Activated naive CD8-positive, alpha-beta T cell (primary cell): ENCODE measurements at regions not wholly inside any gene's neighbourhood (a gene's known extent, or its start where the extent isn't known, plus 50 kb on each side); places are given as distances from the start of the nearest gene placed in this dataset.
"Not testable (repeated sequence)": the region's sequence is repeated elsewhere in the genome, so short reads cannot be mapped to it uniquely, and the experiment has no call there.

Experiments
- H3K27ac Mint-ChIP-seq: one replicate; pipeline ENCODE4 v1.8.0; 2021; ENCODE audit warnings: mixed read lengths
- H3K27me3 Mint-ChIP-seq: one replicate; pipeline ENCODE4 v1.8.0; 2021; ENCODE audit warnings: mixed read lengths
- H3K36me3 Mint-ChIP-seq: one replicate; pipeline ENCODE4 v1.8.0; 2021; ENCODE audit warnings: mixed read lengths
- H3K4me1 Mint-ChIP-seq: one replicate; pipeline ENCODE4 v1.8.0; 2021; ENCODE audit warnings: low read depth, mixed read lengths
- H3K4me3 Mint-ChIP-seq: one replicate; pipeline ENCODE4 v1.8.0; 2021; ENCODE audit warnings: mild to moderate bottlenecking, mixed read lengths
- H3K9me3 Mint-ChIP-seq: one replicate; pipeline ENCODE4 v1.8.0; 2021; ENCODE audit warnings: low read depth, mixed read lengths

DNA sequence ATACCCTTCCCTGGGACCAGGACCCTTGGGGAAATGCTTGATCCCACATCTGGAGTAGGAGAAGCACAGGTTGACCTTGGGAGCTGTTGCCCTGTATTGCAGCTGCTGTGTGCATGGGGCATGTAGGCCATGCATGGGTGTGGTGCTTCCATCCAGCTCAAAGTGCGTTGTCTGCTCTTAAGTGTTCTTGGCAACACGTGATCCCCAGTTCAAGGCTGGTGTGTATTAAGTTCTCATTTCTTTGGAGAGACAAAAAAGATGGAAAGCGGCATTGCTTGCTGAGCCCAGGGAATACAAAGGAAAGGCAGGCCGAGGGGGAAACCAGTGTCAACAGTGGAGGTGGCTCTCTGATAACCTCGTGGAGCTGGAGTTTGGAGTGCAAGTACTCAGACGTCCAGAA is 110.7 kb downstream of the RTP5 start:
- Mint-ChIP-seq H3K27me3 (no peaks in the 10 kb centered on the region), H3K4me1 (peaks cover 11% of the 10 kb centered on the region), H3K36me3 (peaks cover 10% of the 10 kb centered on the region), H3K9me3 (no peaks in the 10 kb centered on the region), H3K27ac (peak overlapping the region; percentile 16), H3K4me3 (no peak overlapping the region)

DNA sequence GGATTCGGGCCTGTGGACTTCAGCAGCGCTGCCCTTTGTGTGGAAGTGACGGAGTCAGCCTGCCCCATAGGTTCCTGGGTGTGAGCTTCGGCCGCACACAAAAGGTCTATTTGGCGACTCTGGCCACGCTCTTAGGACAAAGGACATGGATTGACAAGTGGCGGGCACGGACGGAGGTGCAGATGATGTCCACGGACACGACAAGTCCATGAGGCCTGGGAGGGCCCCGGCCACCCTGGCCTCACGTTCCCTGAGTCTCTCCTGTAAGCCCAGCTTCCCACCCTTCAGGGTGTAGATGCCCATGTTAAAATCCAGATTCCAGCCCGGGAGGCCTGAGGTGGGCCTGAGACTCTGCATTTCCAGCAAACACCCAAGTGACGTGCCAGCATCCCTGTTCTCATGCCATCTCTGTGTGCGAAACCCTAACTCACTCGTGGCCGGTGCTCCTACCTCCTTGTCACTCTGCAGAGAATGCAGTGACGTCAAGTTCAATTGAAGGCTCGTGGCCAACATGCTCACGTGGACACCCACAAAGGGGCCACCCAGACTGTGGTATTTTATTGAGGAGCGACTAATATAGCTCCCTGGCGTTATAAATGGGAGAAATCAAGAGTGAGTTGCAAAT is 111.7 kb downstream of the RTP5 start:
- no peak overlapping the region for H3K27ac Mint-ChIP-seq

DNA sequence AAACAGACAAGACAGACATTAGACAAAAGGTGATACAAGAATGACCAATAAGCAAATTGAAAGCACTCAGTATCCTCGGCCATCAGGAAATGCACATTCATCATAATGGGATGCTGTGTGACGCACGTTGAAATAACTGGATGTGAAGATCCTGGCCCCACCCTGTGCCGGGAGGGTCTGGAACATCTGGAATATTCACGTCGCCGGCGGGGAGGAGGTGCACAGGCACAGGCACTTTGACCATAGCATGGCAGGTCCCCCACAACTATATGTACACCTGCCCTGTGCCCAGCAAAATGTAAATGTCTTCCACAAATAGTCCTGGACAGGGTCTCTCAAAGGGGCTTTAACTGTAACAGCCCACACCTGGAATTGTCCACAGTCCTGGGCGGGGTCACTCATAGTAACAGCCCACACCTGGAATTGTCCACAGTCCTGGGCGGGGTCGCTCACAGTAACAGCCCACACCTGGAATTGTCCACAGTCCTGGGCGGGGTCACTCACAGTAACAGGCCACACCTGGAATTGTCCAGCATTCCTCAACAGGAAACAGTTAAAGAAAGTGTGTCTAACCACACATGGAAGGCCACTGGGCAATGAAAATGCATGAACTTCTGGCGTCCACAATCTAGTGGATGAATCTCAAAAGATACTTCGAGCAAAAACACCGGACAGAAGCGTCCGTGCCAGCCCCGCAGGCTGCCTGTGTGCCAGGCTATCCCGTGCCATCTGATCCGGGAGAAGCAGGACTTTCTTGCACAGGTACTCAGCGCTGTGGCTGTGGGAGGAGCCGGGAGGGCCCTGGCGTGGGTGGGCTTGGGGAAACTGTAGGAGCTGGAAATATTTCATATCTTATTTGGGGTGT is 113.4 kb downstream of the RTP5 start:
- Mint-ChIP-seq H3K36me3 (peaks cover 6% of the 10 kb centered on the region), H3K27me3 (no peaks in the 10 kb centered on the region), H3K9me3 (no peaks in the 10 kb centered on the region), H3K27ac (no peak overlapping the region), H3K4me3 (no peak overlapping the region), H3K4me1 (peaks cover 19% of the 10 kb centered on the region)

More for the DNA sequence above, 111.7 kb downstream of the RTP5 start:
- Mint-ChIP-seq H3K36me3 (peaks cover 12% of the 10 kb centered on the region), H3K9me3 (no peaks in the 10 kb centered on the region), H3K4me3 (no peak overlapping the region), H3K4me1 (peaks cover 19% of the 10 kb centered on the region), H3K27me3 (no peaks in the 10 kb centered on the region)

DNA sequence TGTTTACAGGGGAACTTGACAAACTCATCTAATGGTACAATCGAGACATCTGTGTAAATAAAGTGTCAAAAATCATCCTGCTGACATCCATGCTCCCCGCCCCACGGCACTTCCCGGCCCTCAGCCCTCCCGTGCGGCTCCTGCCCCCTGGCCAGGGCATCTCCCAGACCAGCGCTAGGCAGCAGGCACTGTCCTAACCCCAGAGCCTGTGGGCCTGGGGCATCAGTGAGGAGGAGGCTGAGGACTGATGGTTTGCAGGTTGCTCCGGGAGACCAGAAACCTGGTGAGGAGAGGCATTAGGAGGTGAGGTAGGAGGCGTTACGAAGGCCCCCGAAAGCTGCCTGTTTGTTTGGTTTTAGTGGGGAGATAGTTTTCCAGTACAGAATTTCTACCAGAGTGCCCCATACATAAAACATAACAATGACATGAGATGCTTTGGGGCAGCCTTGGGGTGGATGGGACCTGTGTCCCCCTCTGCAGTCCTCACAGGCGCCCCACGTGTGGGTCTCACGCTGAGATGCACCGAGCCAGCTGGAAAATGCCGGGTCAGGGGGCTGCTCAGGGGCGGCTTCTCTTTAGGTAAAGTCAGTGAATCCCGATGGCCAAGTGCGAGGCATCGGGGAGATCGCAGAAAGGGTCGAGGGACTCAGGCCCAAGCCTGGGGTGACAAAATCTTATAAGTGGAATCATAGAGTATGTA is 114.2 kb downstream of the RTP5 start:
- Mint-ChIP-seq H3K36me3 (peaks cover 2% of the 10 kb centered on the region), H3K9me3 (no peaks in the 10 kb centered on the region), H3K4me1 (peaks cover 19% of the 10 kb centered on the region), H3K4me3 (no peak overlapping the region), H3K27me3 (no peaks in the 10 kb centered on the region), H3K27ac (peak overlapping the region; percentile 59)

DNA sequence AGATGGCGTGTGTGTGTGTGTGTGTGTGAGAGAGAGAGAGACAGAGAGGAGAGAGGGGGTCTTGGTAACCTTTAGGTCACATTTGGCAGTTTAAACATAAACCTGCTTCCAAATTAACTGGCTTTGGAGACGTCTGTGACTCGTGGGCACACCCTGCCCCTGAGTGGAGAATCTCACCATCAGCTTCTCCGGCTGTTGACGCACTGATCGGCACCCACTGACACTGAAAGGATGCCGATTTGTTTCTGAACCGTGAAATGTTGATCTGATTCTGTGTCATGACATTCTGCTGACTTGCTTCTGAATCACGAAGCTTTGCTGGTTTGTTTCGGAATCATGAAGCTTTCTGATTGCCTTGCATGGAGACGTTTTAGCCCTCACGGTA is 114.7 kb downstream of the RTP5 start:
- Mint-ChIP-seq H3K27ac (peak overlapping the region; percentile 59), H3K9me3 (no peaks in the 10 kb centered on the region), H3K4me1 (peaks cover 19% of the 10 kb centered on the region), H3K27me3 (no peaks in the 10 kb centered on the region), H3K4me3 (no peak overlapping the region), H3K36me3 (peaks cover 2% of the 10 kb centered on the region)

DNA sequence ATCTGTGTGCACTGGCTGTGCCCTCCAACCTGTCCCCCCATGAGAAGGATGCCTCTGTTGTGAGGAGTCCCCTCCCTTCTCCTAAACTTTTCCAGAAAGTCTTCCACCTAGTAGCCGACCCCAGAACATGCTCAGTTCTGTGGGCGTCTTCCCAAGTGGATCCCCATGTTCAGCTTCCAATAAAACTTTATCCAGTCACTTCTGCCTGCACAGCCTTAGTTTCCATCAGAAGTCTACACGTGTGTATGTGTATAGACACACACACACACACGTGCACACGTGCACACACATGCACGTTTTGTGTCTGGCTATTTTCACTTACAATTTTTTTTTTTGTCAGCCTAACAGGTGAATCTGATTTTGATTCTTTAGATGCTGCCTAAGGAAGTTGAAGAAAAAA is 115.1 kb downstream of the RTP5 start:
- H3K4me1 Mint-ChIP-seq, result peaks cover 19% of the 10 kb centered on the region
- no peaks in the 10 kb centered on the region for H3K9me3 Mint-ChIP-seq
- no peaks in the 10 kb centered on the region for H3K27me3 Mint-ChIP-seq
- peaks cover 2% of the 10 kb centered on the region for H3K36me3 Mint-ChIP-seq
- H3K4me3 Mint-ChIP-seq, result no peak overlapping the region
- peak overlapping the region; percentile 25 for H3K27ac Mint-ChIP-seq

DNA sequence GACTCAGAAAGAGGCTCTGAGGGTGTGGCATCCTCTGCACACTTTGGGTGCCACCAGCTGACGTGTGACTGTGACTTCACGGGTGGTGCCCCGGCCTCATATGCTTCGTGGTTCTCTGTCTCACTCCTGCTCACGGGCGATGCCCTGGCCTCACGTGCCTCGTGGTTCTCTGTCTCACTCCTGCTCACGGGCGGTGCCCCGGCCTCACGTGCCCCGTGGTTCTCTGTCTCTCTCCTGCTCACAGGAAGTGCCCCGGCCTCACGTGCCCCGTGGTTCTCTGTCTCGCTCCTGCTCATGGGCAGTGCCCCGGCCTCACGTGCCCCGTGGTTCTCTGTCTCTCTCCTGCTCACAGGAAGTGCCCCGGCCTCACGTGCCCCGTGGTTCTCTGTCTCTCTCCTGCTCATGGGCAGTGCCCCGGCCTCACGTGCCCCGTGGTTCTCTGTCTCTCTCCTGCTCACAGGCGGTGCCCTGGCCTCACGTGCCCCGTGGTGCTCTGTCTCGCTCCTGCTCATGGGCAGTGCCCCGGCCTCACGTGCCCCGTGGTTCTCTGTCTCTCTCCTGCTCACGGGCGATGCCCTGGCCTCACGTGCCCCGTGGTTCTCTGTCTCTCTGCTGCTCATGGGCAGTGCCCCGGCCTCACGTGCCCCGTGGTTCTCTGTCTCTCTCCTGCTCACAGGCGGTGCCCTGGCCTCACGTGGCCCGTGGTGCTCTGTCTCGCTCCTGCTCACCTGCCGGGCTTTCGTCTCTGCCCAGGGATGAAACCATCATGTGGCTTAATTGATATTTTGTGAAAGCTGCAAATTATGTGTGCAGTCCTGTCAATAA is 115.8 kb downstream of the RTP5 start:
- H3K27ac Mint-ChIP-seq, H3K9me3 Mint-ChIP-seq, H3K36me3 Mint-ChIP-seq, H3K27me3 Mint-ChIP-seq: not testable (repeated sequence)
- H3K4me3 Mint-ChIP-seq, result peak overlapping the region; percentile 42
- H3K4me1 Mint-ChIP-seq, result peaks cover 19% of the 10 kb centered on the region

DNA sequence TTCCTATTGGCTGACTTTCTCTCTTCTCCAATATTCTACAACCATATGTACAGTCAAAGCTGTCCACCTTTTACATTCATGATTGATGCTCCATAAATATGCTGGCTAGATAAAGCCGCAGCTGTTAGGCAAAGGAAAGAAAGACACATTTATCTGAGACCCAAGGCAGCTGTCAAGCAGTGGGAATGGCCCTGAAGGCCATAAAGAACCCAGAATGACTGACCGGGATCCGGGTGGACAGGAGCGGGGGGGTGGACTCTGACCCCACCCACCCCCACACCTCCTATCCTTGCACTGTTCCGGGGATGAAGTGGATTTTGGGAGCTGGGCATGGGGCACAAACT is 116.4 kb downstream of the RTP5 start:
- Mint-ChIP-seq H3K4me1 (peaks cover 19% of the 10 kb centered on the region), H3K36me3 (peaks cover 2% of the 10 kb centered on the region), H3K4me3 (peak overlapping the region; percentile 42), H3K9me3 (no peaks in the 10 kb centered on the region), H3K27ac (no peak overlapping the region), H3K27me3 (no peaks in the 10 kb centered on the region)

DNA sequence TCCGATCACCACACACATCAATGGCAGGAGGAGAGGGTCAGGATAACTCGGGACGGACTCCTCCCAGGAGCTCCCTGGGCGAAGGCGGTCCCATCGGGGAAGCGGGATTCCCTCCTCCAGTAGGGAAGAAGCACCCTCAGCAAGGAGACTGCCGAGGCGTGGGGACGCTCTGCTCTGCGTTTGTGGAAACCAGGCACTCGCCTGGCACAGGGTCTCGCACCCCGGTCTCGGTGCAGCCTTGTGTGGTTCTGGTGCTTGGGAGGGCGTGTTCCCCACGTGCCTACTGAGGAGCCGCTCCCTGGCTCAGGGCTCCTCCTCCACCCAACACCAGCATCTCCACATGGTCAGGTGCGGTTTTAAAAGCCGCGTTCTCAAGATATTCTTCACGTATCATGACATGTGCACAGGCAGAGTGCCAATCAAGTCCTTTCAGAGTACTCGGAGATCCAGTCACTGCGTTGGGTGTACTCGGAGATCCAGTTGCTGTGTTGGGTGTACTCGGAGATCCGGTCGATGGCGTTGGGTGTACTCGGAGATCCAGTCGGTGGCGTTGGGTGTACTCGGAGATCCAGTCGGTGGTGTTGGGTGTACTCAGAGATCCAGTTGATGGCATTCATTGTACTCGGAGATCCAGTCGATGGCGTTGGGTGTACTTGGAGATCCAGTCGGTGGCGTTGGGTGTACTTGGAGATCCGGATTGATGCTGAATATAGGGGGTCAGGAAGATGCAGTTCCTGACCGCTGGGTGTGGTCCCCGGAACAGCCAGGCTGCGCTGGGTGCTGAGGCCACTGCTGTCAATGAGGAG is 117.5 kb downstream of the RTP5 start:
- H3K9me3 Mint-ChIP-seq, result no peaks in the 10 kb centered on the region
- H3K27me3 Mint-ChIP-seq, result no peaks in the 10 kb centered on the region
- peaks cover 2% of the 10 kb centered on the region for H3K36me3 Mint-ChIP-seq
- no peak overlapping the region for H3K4me3 Mint-ChIP-seq
- H3K27ac Mint-ChIP-seq, result no peak overlapping the region
- H3K4me1 Mint-ChIP-seq, result peaks cover 19% of the 10 kb centered on the region

DNA sequence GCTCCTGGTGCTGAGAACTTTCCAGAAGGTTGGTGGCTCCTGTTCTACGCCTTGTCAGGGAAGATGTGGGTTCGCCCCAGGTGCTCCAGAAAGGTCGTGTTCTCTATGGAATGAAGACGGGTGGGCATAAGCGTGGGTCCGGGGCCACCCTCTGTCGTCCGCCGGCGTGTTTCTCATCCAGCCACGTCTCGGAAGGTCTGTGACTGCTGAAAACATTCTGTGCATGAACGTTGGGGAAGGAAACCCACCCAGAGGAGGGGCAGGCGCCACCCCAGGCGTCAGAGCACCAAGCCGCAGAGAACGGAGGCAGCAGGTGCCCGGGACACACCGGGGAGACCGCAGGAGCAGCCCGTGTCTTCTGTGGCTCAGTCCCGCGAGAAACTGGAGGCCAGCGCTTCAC is 118.2 kb downstream of the RTP5 start:
- Mint-ChIP-seq H3K36me3 (peaks cover 2% of the 10 kb centered on the region), H3K4me3 (no peak overlapping the region), H3K9me3 (no peaks in the 10 kb centered on the region), H3K4me1 (peaks cover 19% of the 10 kb centered on the region), H3K27me3 (no peaks in the 10 kb centered on the region), H3K27ac (no peak overlapping the region)

DNA sequence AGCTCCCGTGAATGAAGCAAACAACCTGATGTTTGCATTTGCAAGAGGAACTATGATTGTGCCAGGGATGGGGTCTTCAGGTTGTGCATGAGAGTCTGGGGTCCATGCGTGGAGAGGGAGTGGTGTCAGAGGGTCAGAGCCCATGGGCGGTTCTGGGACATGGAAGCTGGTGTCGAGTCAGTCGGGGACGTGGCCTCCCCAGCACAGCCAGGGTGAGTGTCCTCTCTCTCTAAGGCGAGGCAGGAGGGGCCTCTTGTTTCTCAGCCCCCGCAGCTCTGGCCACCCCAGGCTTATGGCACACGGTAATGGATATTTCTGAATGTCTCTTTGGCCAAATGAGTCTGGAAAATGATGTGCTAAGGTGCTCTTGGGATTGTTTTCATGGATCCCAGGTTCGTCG is 118.6 kb downstream of the RTP5 start:
- Mint-ChIP-seq H3K4me3 (no peak overlapping the region), H3K4me1 (peaks cover 19% of the 10 kb centered on the region), H3K27me3 (no peaks in the 10 kb centered on the region), H3K27ac (no peak overlapping the region), H3K9me3 (no peaks in the 10 kb centered on the region), H3K36me3 (peaks cover 2% of the 10 kb centered on the region)

DNA sequence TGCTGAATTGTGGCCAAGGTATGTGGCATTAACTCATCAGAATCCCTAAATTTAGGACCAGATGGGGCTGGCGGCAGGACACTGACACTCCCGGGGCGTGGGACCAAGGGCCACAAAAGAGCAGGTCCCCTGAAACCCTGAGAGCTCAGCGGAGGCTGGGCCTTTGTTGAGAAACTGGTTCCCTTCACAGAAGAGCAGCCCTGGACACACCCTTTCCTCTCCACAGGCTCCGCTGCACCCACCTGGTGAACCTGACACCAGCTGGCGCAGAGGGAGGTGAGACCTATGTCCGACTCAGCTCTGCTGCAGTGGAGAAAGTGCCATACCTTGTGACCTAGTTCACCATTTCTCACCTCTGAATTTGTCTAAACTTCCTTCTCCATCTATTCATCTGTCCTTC is 119.5 kb downstream of the RTP5 start:
- Mint-ChIP-seq H3K36me3 (peaks cover 4% of the 10 kb centered on the region), H3K27me3 (no peaks in the 10 kb centered on the region), H3K9me3 (no peaks in the 10 kb centered on the region), H3K4me3 (no peak overlapping the region), H3K4me1 (peaks cover 18% of the 10 kb centered on the region), H3K27ac (no peak overlapping the region)

DNA sequence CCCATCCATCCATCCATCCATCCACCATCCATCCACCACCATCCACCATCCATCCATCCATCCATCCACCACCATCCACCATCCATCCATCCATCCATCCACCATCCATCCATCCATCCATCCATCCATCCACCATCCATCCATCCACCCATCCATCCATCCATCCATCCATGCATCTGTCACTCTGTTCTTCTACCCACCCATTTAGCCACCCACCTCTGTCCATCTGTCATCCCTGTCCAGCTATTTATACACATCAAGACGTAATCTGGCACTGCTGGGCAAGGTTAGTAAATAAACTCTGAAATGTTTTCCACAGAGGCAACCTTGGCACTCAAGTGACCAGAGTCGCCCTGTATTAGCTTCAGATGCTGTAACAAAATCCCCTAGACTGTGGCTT is 120.9 kb downstream of the RTP5 start:
- Mint-ChIP-seq H3K4me1 (peaks cover 7% of the 10 kb centered on the region), H3K27ac (no peak overlapping the region), H3K4me3 (no peak overlapping the region), H3K27me3 (no peaks in the 10 kb centered on the region), H3K9me3 (no peaks in the 10 kb centered on the region), H3K36me3 (peaks cover 4% of the 10 kb centered on the region)

DNA sequence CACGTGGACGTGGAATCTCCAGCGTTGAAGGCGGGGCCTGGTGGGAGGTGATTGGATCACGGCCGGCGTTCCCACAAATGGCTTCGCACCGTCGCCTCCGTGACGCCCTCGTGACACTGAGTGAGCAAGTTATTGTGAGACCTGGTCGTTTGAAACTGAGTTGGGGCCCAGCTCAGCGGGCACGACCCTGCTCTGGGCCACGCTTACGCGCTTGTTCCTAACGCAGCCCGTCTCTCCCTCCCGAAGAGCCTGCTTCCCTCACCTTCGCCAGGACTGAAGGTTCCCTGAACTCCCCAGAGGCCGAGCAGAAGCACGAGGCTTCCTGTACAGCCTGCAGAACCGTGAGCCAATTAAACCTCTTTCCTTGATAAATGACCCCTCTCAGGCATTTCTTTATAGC is 121.8 kb downstream of the RTP5 start:
- no peaks in the 10 kb centered on the region for H3K4me1 Mint-ChIP-seq
- no peak overlapping the region for H3K27ac Mint-ChIP-seq
- no peak overlapping the region for H3K4me3 Mint-ChIP-seq
- H3K27me3 Mint-ChIP-seq, result no peaks in the 10 kb centered on the region
- H3K36me3 Mint-ChIP-seq, result peaks cover 2% of the 10 kb centered on the region
- H3K9me3 Mint-ChIP-seq, result no peaks in the 10 kb centered on the region
